ENCODE measurements at regions not wholly inside any gene's neighbourhood (a gene's known extent, or its start where the extent isn't known, plus 50 kb on each side); places are given as distances from the start of the nearest gene placed in this dataset.
"Not testable (repeated sequence)": the region's sequence is repeated elsewhere in the genome, so short reads cannot be mapped to it uniquely, and the experiment has no call there.

DNA sequence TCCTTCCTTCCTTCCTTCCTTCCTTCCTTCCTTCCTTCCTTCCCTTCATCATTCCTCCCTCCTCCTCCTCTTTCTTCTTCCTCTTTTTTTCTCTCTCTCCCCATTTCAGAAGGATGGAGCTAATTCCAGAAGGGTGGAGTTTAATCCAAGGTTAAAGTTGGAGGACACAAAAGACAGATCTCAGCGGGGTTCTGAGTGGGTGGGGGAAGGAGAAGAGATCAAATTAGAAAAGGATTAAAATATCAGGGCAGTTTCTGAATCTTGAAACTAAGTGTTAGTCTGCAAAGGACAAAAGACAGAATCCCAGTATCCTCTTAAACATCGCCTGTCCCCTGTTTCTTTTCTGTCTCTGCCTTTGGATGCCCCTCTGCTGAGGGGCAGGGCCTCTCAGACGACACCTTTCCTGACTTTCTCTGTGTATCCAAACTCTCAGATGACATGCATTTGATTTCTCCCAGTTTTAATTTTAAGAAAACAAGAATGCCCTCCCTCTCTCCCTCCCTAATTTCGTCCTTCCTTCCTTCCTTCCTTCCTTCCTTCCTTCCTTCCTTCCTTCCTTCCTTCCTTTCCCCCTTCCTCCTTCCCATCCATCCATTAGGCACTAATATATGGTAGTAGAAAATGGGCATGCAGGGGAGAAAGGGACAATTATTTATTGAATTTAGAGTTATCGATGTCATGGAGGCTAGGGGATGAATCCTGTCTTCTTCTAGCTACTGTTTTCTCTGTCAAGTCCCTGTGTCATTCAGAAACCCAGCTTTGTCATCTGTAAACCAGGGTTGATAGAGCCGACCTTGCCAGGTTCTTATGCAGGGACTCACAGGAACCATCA, 269.1 kb downstream of the VRK1 start:
- TF ChIP-seq, protein P1, sequence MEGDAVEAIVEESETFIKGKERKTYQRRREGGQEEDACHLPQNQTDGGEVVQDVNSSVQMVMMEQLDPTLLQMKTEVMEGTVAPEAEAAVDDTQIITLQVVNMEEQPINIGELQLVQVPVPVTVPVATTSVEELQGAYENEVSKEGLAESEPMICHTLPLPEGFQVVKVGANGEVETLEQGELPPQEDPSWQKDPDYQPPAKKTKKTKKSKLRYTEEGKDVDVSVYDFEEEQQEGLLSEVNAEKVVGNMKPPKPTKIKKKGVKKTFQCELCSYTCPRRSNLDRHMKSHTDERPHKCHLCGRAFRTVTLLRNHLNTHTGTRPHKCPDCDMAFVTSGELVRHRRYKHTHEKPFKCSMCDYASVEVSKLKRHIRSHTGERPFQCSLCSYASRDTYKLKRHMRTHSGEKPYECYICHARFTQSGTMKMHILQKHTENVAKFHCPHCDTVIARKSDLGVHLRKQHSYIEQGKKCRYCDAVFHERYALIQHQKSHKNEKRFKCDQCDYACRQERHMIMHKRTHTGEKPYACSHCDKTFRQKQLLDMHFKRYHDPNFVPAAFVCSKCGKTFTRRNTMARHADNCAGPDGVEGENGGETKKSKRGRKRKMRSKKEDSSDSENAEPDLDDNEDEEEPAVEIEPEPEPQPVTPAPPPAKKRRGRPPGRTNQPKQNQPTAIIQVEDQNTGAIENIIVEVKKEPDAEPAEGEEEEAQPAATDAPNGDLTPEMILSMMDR (conservative IDR thresholded peaks at IDR 0.05; ENCODE audit: low read depth, low read length), result no peak
- no peak for DNase-seq (ENCODE audit: low read depth)
- no peak overlapping the region for H3K4me3 ChIP-seq (ENCODE audit: low read depth, low read length)

DNA sequence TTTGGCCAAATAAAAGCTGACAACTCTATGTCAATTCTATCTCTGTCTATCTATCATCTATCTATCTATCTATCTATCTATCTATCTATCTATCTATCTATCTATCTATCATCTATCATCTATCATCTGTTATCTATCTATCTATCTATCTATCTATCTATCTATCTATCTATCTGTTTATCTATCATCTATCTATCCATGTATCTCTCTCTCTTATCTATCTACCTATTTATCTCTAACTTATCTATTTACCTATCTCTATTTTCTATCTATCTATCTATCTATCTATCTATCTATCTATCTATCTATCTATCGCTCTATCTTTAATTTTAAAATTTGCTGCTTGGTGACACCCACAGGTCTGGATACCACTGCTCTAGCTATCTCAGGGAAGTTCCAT, 271.1 kb downstream of the VRK1 start:
- not testable (repeated sequence) for DNase-seq (ENCODE audit: low read depth); H3K4me3 ChIP-seq (ENCODE audit: low read depth, low read length)

DNA sequence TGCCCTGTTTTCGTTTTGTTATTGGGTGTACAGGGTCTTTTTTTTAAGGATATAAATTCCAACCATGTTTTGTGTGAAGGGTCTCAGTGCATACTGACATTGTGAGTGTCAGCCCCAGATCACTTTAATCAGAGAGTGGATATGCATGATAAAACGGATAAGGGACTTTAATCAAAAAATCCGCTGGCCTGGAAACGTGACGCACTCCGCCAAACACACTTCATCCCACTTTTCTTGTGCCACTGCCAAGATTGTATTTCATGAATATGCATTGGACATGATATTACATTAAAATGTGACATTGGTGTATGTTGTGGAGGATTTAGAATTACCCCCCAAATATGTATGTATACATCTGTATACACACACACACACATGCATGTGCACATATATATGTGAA, 273.1 kb downstream of the VRK1 start:
- no peak for DNase-seq (ENCODE audit: low read depth)
- no peak overlapping the region for H3K4me3 ChIP-seq (ENCODE audit: low read depth, low read length)
- TF ChIP-seq, protein P1 (conservative IDR thresholded peaks at IDR 0.05; ENCODE audit: low read depth, low read length), result no peak

DNA sequence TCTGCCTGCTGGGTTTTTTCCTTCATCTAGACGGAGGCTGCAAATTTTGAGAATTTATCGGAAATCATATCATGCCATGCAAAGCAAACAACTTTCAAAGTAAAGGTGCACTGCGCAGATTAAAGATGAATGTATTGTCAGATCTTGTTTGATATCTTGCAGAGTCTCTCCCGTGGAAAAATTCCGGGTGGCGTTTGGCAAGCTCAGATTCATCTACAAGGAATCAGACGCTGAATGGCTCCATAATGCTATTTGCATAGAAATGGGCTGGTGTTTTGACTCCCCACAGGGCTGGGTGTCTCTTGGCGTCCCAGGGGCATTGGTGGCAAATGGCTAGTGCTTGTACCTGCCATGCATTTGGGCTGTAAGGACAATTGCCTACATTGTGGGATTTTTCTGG, 274.0 kb downstream of the VRK1 start:
- TF ChIP-seq, protein P1 (conservative IDR thresholded peaks at IDR 0.05; ENCODE audit: low read depth, low read length), result no peak
- H3K4me3 ChIP-seq (ENCODE audit: low read depth, low read length), result no peak overlapping the region
- no peak for DNase-seq (ENCODE audit: low read depth)

DNA sequence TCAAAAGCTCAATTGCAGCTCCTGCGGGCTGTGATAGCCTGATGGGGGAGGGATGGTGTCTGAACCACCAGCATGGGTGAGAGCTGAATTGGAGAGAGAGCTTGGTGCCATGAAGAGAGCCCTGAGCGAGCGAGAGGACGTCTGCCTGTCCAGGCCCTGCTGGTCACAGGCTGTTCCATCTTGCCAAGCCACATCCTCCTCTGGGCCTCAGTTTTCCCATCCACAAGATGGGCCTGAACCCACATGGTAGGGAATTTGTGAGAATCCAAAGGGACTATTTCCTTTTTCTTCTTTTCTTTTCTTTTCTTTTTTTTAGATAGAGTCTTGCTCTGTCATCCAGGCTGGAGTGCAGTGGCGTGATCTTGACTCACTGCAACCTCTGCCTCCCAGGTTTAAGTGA, 276.4 kb downstream of the VRK1 start:
- no peak overlapping the region for H3K4me3 ChIP-seq (ENCODE audit: low read depth, low read length)

DNA sequence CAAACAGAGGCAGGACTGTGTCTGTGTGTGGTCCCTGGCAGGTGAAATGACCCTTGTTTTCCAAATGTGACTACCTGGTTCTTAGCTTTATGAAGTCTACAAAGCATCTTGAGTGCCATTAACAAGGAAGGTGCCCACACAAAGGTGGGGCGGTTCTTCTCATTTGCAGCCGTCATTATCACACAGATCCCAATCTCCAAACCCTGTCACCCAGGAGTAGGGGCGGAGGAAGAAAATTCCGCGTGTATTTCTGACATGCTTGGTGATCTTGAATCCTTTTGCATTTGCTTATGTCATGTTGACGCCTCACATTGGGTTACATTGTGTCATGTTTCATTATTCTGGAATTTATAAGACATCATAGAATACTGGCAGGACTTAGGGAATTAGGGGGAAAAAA, 277.3 kb downstream of the VRK1 start:
- TF ChIP-seq, protein P1 (conservative IDR thresholded peaks at IDR 0.05; ENCODE audit: low read depth, low read length), result no peak
- no peak for DNase-seq (ENCODE audit: low read depth)
- H3K4me3 ChIP-seq (ENCODE audit: low read depth, low read length), result no peak overlapping the region

More for the DNA sequence above, 276.4 kb downstream of the VRK1 start:
- no peak for DNase-seq (ENCODE audit: low read depth)
- TF ChIP-seq, protein P1 (conservative IDR thresholded peaks at IDR 0.05; ENCODE audit: low read depth, low read length), result no peak

DNA sequence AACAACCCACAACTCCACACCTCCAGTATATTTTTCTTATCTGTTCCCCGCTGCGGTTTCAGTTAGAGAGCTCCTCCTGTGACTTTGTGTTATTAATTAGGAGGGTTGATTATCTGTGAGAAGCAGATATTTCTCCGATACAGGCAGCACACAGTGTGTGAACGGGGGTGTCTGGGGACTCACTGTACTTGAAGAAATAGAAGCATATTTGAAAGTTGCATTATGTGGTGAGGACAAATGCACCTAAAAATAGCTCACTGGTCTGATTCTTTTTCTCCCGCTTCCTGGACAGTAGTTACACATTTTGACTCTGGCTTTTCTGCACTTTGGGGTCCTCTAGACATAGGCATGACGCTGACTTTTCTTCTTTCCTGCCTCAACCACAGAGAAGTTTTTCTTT, 277.7 kb downstream of the VRK1 start:
- no peak overlapping the region for H3K4me3 ChIP-seq (ENCODE audit: low read depth, low read length)
- TF ChIP-seq, protein P1 (conservative IDR thresholded peaks at IDR 0.05; ENCODE audit: low read depth, low read length), result no peak
- no peak for DNase-seq (ENCODE audit: low read depth)

All from choroid plexus epithelial cell (primary cell).